NT2/D1 (cell line): ENCODE measurements at regions not wholly inside any gene's neighbourhood (a gene's known extent, or its start where the extent isn't known, plus 50 kb on each side); places are given as distances from the start of the nearest gene placed in this dataset.
"Not testable (repeated sequence)": the region's sequence is repeated elsewhere in the genome, so short reads cannot be mapped to it uniquely, and the experiment has no call there.

Source experiments
- DNase-seq: peaks from one replicate; pipeline ENCODE4 v3.0.0-alpha.2; 2011; ENCODE audit warnings: low read depth, low spot score
- H3K27me3 ChIP-seq: 2 replicates; pipeline ENCODE4 v1.6.0; 2011; ENCODE audit warnings: mild to moderate bottlenecking; ENCODE audit not compliant: insufficient read length, insufficient read depth
- H3K36me3 ChIP-seq: 2 replicates; pipeline ENCODE4 v1.6.1; 2011; ENCODE audit warnings: mild to moderate bottlenecking, low read length, mixed read lengths; ENCODE audit not compliant: insufficient read depth, insufficient read length
- H3K4me1 ChIP-seq: 2 replicates; pipeline ENCODE4 v1.5.1; 2011; ENCODE audit not compliant: insufficient read depth, insufficient read length
- H3K4me3 ChIP-seq: 2 replicates; pipeline ENCODE4 v1.5.1; 2011; ENCODE audit warnings: low read depth; ENCODE audit not compliant: insufficient read length
- H3K9ac ChIP-seq: 2 replicates; pipeline ENCODE4 v1.6.0; 2011; ENCODE audit warnings: low read depth; ENCODE audit not compliant: insufficient read length
- H3K9me3 ChIP-seq: 2 replicates; pipeline ENCODE4 v1.5.1; 2011; ENCODE audit warnings: mild to moderate bottlenecking, low read length; ENCODE audit not compliant: insufficient read depth
- SUZ12 ChIP-seq: IDR thresholded peaks from 2 replicates; pipeline ENCODE4 v1.6.1; 2011; ENCODE audit not compliant: insufficient read length, insufficient read depth; ENCODE audit errors: extremely low read depth
- YY1 ChIP-seq: IDR thresholded peaks from 2 replicates; pipeline ENCODE4 v1.6.1; 2011; ENCODE audit not compliant: insufficient read length, insufficient read depth
- ZNF274 ChIP-seq: IDR thresholded peaks from 2 replicates; pipeline ENCODE4 v1.6.1; 2011; ENCODE audit warnings: mild to moderate bottlenecking, low read depth, low read length

GRCh38 chr3:48101301-48101650 is 85.1 kb upstream of the MAP4 start:
- H3K9me3 ChIP-seq, H3K36me3 ChIP-seq, DNase-seq, H3K9ac ChIP-seq, H3K4me3 ChIP-seq, H3K27me3 ChIP-seq, H3K4me1 ChIP-seq: not testable (repeated sequence)

- no peaks in the 10 kb centered on the region for H3K9me3 ChIP-seq
- no peak overlapping the region for H3K4me3 ChIP-seq
- no peak overlapping the region for H3K9ac ChIP-seq
- H3K4me1 ChIP-seq = no peaks in the 10 kb centered on the region
- no peak for TF ChIP-seq SUZ12
- no peak for TF ChIP-seq YY1
- TF ChIP-seq ZNF274 = no peak
- no peak for DNase-seq
- H3K36me3 ChIP-seq = peaks cover 9% of the 10 kb centered on the region
- H3K27me3 ChIP-seq = no peaks in the 10 kb centered on the region
Observed at GRCh38 chr3:48092270-48092669, 76.1 kb upstream of the MAP4 start.

GRCh38 chr3:48090166-48090939 is 74.1 kb upstream of the MAP4 start:
- DNase-seq = no peak
- no peaks in the 10 kb centered on the region for H3K9me3 ChIP-seq
- peaks cover 16% of the 10 kb centered on the region for H3K36me3 ChIP-seq
- peak overlapping the region; percentile 79 for H3K4me3 ChIP-seq
- TF ChIP-seq YY1 (no peak), ZNF274 (no peak), SUZ12 (no peak)
- peak overlapping the region; percentile 46 for H3K9ac ChIP-seq
- no peaks in the 10 kb centered on the region for H3K4me1 ChIP-seq
- no peaks in the 10 kb centered on the region for H3K27me3 ChIP-seq

- no peaks in the 10 kb centered on the region for H3K27me3 ChIP-seq
- H3K4me3 ChIP-seq = peak overlapping the region; percentile 79
- H3K4me1 ChIP-seq = peaks cover 7% of the 10 kb centered on the region
- DNase-seq = peak; percentile 98
- peaks cover 28% of the 10 kb centered on the region for H3K36me3 ChIP-seq
- no peak for TF ChIP-seq ZNF274
- TF ChIP-seq SUZ12 = no peak
- no peak for TF ChIP-seq YY1
- H3K9me3 ChIP-seq = no peaks in the 10 kb centered on the region
- peak overlapping the region; percentile 92 for H3K9ac ChIP-seq
Observed at GRCh38 chr3:48088749-48089466, 72.7 kb upstream of the MAP4 start.

GRCh38 chr3:48088056-48088748 is 72.0 kb upstream of the MAP4 start:
- Histone ChIP-seq H3K4me3 (peak overlapping the region; percentile 79), H3K36me3 (peaks cover 33% of the 10 kb centered on the region), H3K9ac (peak overlapping the region; percentile 92), H3K4me1 (peaks cover 7% of the 10 kb centered on the region), H3K9me3 (no peaks in the 10 kb centered on the region), H3K27me3 (no peaks in the 10 kb centered on the region)
- TF ChIP-seq SUZ12 = no peak
- no peak for TF ChIP-seq YY1
- no peak for TF ChIP-seq ZNF274
- DNase-seq = no peak

GRCh38 chr3:48086705-48087104 is 70.5 kb upstream of the MAP4 start:
- peaks cover 39% of the 10 kb centered on the region for H3K36me3 ChIP-seq
- no peaks in the 10 kb centered on the region for H3K27me3 ChIP-seq
- no peaks in the 10 kb centered on the region for H3K9me3 ChIP-seq
- H3K9ac ChIP-seq = no peak overlapping the region
- H3K4me3 ChIP-seq = no peak overlapping the region
- DNase-seq = no peak
- no peak for TF ChIP-seq ZNF274
- TF ChIP-seq SUZ12 = no peak
- TF ChIP-seq YY1 = no peak
- peaks cover 7% of the 10 kb centered on the region for H3K4me1 ChIP-seq

- DNase-seq = no peak
- H3K36me3 ChIP-seq = peaks cover 42% of the 10 kb centered on the region
- no peaks in the 10 kb centered on the region for H3K27me3 ChIP-seq
- H3K9ac ChIP-seq = peak overlapping the region; percentile 44
- TF ChIP-seq ZNF274 (no peak), SUZ12 (no peak), YY1 (no peak)
- no peak overlapping the region for H3K4me3 ChIP-seq
- H3K9me3 ChIP-seq = no peaks in the 10 kb centered on the region
- peaks cover 7% of the 10 kb centered on the region for H3K4me1 ChIP-seq
Observed at GRCh38 chr3:48084929-48085328, 68.7 kb upstream of the MAP4 start.
